GM12873 (cell line): ENCODE measurements at regions not wholly inside any gene's neighbourhood (a gene's known extent, or its start where the extent isn't known, plus 50 kb on each side); places are given as distances from the start of the nearest gene placed in this dataset.

Experiments
- TF ChIP-seq, protein P1 (sequence below): IDR thresholded peaks from 2 replicates; pipeline ENCODE4 v1.5.1; 2012; ENCODE audit warnings: low read depth, mild to moderate bottlenecking, moderate library complexity, low read length, control low read depth; ENCODE audit not compliant: insufficient read depth; ENCODE audit errors: missing control alignments

GRCh38 chr9:22241611-22242010 lies 205.0 kb upstream of the DMRTA1 start:
- TF ChIP-seq, protein P1, sequence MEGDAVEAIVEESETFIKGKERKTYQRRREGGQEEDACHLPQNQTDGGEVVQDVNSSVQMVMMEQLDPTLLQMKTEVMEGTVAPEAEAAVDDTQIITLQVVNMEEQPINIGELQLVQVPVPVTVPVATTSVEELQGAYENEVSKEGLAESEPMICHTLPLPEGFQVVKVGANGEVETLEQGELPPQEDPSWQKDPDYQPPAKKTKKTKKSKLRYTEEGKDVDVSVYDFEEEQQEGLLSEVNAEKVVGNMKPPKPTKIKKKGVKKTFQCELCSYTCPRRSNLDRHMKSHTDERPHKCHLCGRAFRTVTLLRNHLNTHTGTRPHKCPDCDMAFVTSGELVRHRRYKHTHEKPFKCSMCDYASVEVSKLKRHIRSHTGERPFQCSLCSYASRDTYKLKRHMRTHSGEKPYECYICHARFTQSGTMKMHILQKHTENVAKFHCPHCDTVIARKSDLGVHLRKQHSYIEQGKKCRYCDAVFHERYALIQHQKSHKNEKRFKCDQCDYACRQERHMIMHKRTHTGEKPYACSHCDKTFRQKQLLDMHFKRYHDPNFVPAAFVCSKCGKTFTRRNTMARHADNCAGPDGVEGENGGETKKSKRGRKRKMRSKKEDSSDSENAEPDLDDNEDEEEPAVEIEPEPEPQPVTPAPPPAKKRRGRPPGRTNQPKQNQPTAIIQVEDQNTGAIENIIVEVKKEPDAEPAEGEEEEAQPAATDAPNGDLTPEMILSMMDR = no peak

GRCh38 chr9:22244139-22245011 lies 202.2 kb upstream of the DMRTA1 start:
- TF ChIP-seq, protein P1 = peak; percentile 65

DNA sequence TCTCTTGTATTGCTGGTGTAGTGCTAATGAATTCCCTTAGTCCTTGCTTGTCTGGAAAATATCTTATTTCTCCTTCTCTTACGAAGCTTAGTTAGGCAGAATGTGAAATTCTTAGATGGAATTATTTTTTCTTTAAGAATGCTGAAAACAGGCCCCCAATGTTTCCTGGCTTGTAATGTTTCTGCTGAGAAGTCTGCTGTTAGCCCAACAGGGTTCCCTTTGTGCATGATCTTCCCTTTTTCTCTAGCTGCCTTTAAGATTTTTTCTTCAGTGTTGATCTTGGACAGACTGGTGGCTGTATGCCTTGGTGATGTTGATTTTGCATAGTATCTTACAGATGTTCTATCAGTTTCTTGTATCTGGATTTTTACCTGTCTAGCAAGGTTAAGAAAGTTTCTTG lies 191.3 kb upstream of the DMRTA1 start:
- TF ChIP-seq, protein P1 = no peak

- TF ChIP-seq, protein P1 = no peak
Measured at GRCh38 chr9:22256381-22256780, 190.2 kb upstream of the DMRTA1 start.

- TF ChIP-seq, protein P1 = no peak
Measured at GRCh38 chr9:22257026-22257816, 189.4 kb upstream of the DMRTA1 start.

- TF ChIP-seq, protein P1 = no peak
Measured at GRCh38 chr9:22265038-22265437, 181.6 kb upstream of the DMRTA1 start.

DNA sequence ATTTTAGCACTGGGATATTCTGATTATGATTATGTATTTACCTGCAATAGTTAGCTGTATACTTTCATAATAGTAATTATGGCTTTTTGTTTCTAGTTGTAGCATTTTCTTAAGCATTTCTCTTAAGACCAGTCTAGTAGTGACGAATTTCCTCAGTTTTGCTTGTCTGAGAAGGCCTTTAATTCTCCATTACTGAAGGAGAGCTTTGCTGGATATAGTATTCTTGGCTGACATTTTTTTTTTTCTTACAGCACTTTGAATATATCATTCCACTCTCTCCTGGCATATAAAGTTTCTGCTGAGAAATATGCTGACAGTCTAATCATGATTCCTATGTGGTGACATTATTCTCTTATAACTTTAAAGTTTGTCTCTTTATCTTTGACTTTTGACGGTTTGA lies 181.1 kb upstream of the DMRTA1 start:
- TF ChIP-seq, protein P1 = no peak
